H9 (cell line): ENCODE measurements at regions not wholly inside any gene's neighbourhood (a gene's known extent, or its start where the extent isn't known, plus 50 kb on each side); places are given as distances from the start of the nearest gene placed in this dataset.

Source experiments
- DNase-seq: peaks from one replicate; pipeline ENCODE4 v3.0.0-alpha.2; 2017
- H2AFZ ChIP-seq: one replicate; pipeline ENCODE4 v1.6.1; 2013; ENCODE audit warnings: mild to moderate bottlenecking, low read length, control low read depth, moderate library complexity
- H2AK5ac ChIP-seq: 2 replicates; pipeline ENCODE4 v1.6.1; 2013; ENCODE audit warnings: low read length, control low read depth, mixed read lengths; ENCODE audit not compliant: insufficient read length
- H2BK120ac ChIP-seq: one replicate; pipeline ENCODE4 v1.6.1; 2013; ENCODE audit warnings: low read depth, mild to moderate bottlenecking, low read length, control low read depth, inconsistent platforms; ENCODE audit not compliant: poor library complexity, severe bottlenecking
- H2BK12ac ChIP-seq: 2 replicates; pipeline ENCODE4 v1.6.1; 2013; ENCODE audit warnings: low read length, control low read depth, mixed read lengths, low read depth; ENCODE audit not compliant: insufficient read length
- H2BK15ac ChIP-seq: 2 replicates; pipeline ENCODE4 v1.6.1; 2013; ENCODE audit warnings: low read depth, low read length, control low read depth
- H2BK20ac ChIP-seq: one replicate; pipeline ENCODE4 v1.6.1; 2013; ENCODE audit warnings: low read depth, mild to moderate bottlenecking, low read length, control low read depth, inconsistent platforms; ENCODE audit not compliant: poor library complexity, severe bottlenecking
- H2BK5ac ChIP-seq: 2 replicates; pipeline ENCODE4 v1.6.1; 2013; ENCODE audit warnings: low read length, control low read depth, mixed read lengths; ENCODE audit not compliant: insufficient read length
- H3K14ac ChIP-seq: 2 replicates; pipeline ENCODE4 v1.6.1; 2013; ENCODE audit warnings: low read length, control low read depth; ENCODE audit not compliant: insufficient read depth
- H3K18ac ChIP-seq: 2 replicates; pipeline ENCODE4 v1.6.1; 2013; ENCODE audit warnings: low read depth, mild to moderate bottlenecking, mixed read lengths, low read length, control low read depth; ENCODE audit not compliant: insufficient read length
- H3K23ac ChIP-seq: 2 replicates; pipeline ENCODE4 v1.6.1; 2013; ENCODE audit warnings: low read length, control low read depth, mixed read lengths, low read depth; ENCODE audit not compliant: insufficient read length
- H3K23me2 ChIP-seq: 2 replicates; pipeline ENCODE4 v1.6.1; 2013; ENCODE audit warnings: low read depth, mild to moderate bottlenecking, mixed read lengths, low read length, control low read depth; ENCODE audit not compliant: insufficient read length, poor library complexity, severe bottlenecking
- H3K27ac ChIP-seq: 2 replicates; pipeline ENCODE4 v1.5.1; 2013; ENCODE audit warnings: low read length, control low read depth, mixed read lengths, low read depth; ENCODE audit not compliant: insufficient read length
- H3K27me3 ChIP-seq: 2 replicates; pipeline ENCODE4 v1.6.1; 2013; ENCODE audit warnings: low read length, control low read depth, inconsistent platforms; ENCODE audit not compliant: insufficient read depth
- H3K4ac ChIP-seq: 2 replicates; pipeline ENCODE4 v1.6.1; 2013; ENCODE audit warnings: low read depth, mild to moderate bottlenecking, control low read depth, inconsistent platforms, low read length, moderate library complexity
- H3K4me1 ChIP-seq: 2 replicates; pipeline ENCODE4 v1.6.1; 2013; ENCODE audit warnings: low read length, control low read depth, inconsistent platforms; ENCODE audit not compliant: insufficient read depth
- H3K4me2 ChIP-seq: 2 replicates; pipeline ENCODE4 v1.6.1; 2013; ENCODE audit warnings: low read length, control low read depth, mixed read lengths; ENCODE audit not compliant: insufficient read length, insufficient read depth
- H3K56ac ChIP-seq: 2 replicates; pipeline ENCODE4 v1.6.1; 2013; ENCODE audit warnings: low read depth, mild to moderate bottlenecking, mixed read lengths, low read length, control low read depth; ENCODE audit not compliant: insufficient read length
- H3K79me1 ChIP-seq: 2 replicates; pipeline ENCODE4 v1.6.1; 2013; ENCODE audit warnings: low read depth, mild to moderate bottlenecking, moderate library complexity, low read length, control low read depth, inconsistent platforms; ENCODE audit not compliant: insufficient read depth, poor library complexity, severe bottlenecking
- H3K79me2 ChIP-seq: 2 replicates; pipeline ENCODE4 v1.6.1; 2013; ENCODE audit warnings: low read length, control low read depth, inconsistent platforms; ENCODE audit not compliant: insufficient read depth
- H3K9ac ChIP-seq: 2 replicates; pipeline ENCODE4 v1.6.1; 2013; ENCODE audit warnings: low read length, control low read depth, mixed read lengths; ENCODE audit not compliant: insufficient read length; ENCODE audit errors: extremely low read depth
- H3K9me3 ChIP-seq: one replicate; pipeline ENCODE4 v1.6.1; 2013; ENCODE audit warnings: low read depth, low read length, inconsistent platforms; ENCODE audit not compliant: control insufficient read depth
- H3T11ph ChIP-seq: one replicate; pipeline ENCODE4 v1.6.1; 2013; ENCODE audit warnings: mild to moderate bottlenecking, low read length, control low read depth, inconsistent platforms
- H4K20me1 ChIP-seq: one replicate; pipeline ENCODE4 v1.6.1; 2013; ENCODE audit not compliant: control insufficient read depth, insufficient read length, insufficient read depth
- H4K5ac ChIP-seq: 2 replicates; pipeline ENCODE4 v1.6.1; 2013; ENCODE audit warnings: low read depth, mild to moderate bottlenecking, mixed read lengths, low read length, control low read depth; ENCODE audit not compliant: insufficient read length
- H4K8ac ChIP-seq: replicated peaks from 2 replicates; pipeline ENCODE4 v1.6.1; 2013; ENCODE audit warnings: low read length, control low read depth, mixed read lengths, low read depth; ENCODE audit not compliant: insufficient read length
- H4K91ac ChIP-seq: 2 replicates; pipeline ENCODE4 v1.6.1; 2013; ENCODE audit warnings: low read depth, mild to moderate bottlenecking, moderate library complexity, mixed read lengths, low read length, control low read depth; ENCODE audit not compliant: insufficient read length
- H3K27ac Mint-ChIP-seq, 3 experiments: 2 replicates in 2 of 3; 3 replicates in 1 of 3; pipeline ENCODE4 v1.8.0; 2020 to 2021; ENCODE audit warnings: mixed read lengths in 3 of 3, mild to moderate bottlenecking in 1 of 3, moderate library complexity in 1 of 3
- H3K27me3 Mint-ChIP-seq: 2 replicates; pipeline ENCODE4 v1.8.0; 2021; ENCODE audit warnings: low read depth, mild to moderate bottlenecking, moderate library complexity, mixed read lengths
- H3K36me3 Mint-ChIP-seq, 3 experiments: 2 replicates in 2 of 3; 3 replicates in 1 of 3; pipeline ENCODE4 v1.8.0; 2020 to 2021; ENCODE audit warnings: low read depth in 3 of 3, mixed read lengths in 3 of 3; ENCODE audit not compliant: insufficient read depth in 1 of 3
- H3K4me1 Mint-ChIP-seq, 2 experiments: 2 replicates each; pipeline ENCODE4 v1.8.0; 2020; ENCODE audit warnings: mixed read lengths in 2 of 2
- H3K4me3 Mint-ChIP-seq, 2 experiments: 2 replicates in 1 of 2; 3 replicates in 1 of 2; pipeline ENCODE4 v1.8.0; 2020 to 2021; ENCODE audit warnings: mild to moderate bottlenecking in 2 of 2, mixed read lengths in 2 of 2, moderate library complexity in 1 of 2
- H3K9me3 Mint-ChIP-seq, 2 experiments: 2 replicates in 1 of 2; 3 replicates in 1 of 2; pipeline ENCODE4 v1.8.0; 2020; ENCODE audit warnings: mild to moderate bottlenecking in 2 of 2, mixed read lengths in 2 of 2, moderate library complexity in 1 of 2
- CTCF ChIP-seq: fragments of 200-600 bp; sonication (generic); conservative IDR thresholded peaks from 3 replicates; pipeline ENCODE4 v1.8.0; 2021; ENCODE audit warnings: antibody characterized with exemption, mild to moderate bottlenecking
- WGBS: extraction: QIAGEN DNeasy Blood & Tissue Kit; methylation state at CpG from one replicate; pipeline ENCODE4 v1.1.7; 2013; ENCODE audit warnings: missing lambda C conversion rate, low lambda C conversion rate, mixed read lengths; ENCODE audit not compliant: insufficient read length; ENCODE audit errors: extremely low coverage; 5-methylcytosine and 5-hydroxymethylcytosine counted together

- H3K4ac ChIP-seq = no peak overlapping the region
- no peak overlapping the region for H2BK12ac ChIP-seq
- TF ChIP-seq CTCF = no peak
- Mint-ChIP-seq H3K4me3 (no peak overlapping the region), H3K4me1 (peaks cover 14 to 18% of the 10 kb centered on the region in 2 experiments), H3K27ac (no peak overlapping the region), H3K36me3 (no peaks in the 10 kb centered on the region), H3K9me3 (no peaks in the 10 kb centered on the region), H3K27me3 (no peaks in the 10 kb centered on the region)
- H3K4me2 ChIP-seq = no peak overlapping the region
- no peaks in the 10 kb centered on the region for H3K27me3 ChIP-seq
- no peak overlapping the region for H2BK15ac ChIP-seq
- H2AFZ ChIP-seq = no peak overlapping the region
- no peaks in the 10 kb centered on the region for H3K79me1 ChIP-seq
- no peaks in the 10 kb centered on the region for H3K79me2 ChIP-seq
- no peaks in the 10 kb centered on the region for H3K9me3 ChIP-seq
- H2BK5ac ChIP-seq = no peak overlapping the region
- no peak overlapping the region for H2BK120ac ChIP-seq
- WGBS = no CpG with 5 or more reads among the region's 2 CpGs
- no peaks in the 10 kb centered on the region for H3K23me2 ChIP-seq
- DNase-seq = no peak
- H3K18ac ChIP-seq = no peak overlapping the region
- H4K91ac ChIP-seq = no peak overlapping the region
- 0 out of 2 replicates have a peak, but pooled peaks cover 2% of the 10 kb centered on the region for H3K4me1 ChIP-seq
- no peak overlapping the region for H3K27ac ChIP-seq
- no peak overlapping the region for H4K5ac ChIP-seq
- H3T11ph ChIP-seq = no peak overlapping the region
- no peak overlapping the region for H4K8ac ChIP-seq
- H4K20me1 ChIP-seq = no peaks in the 10 kb centered on the region
- H3K9ac ChIP-seq = no peak overlapping the region
- H3K56ac ChIP-seq = no peak overlapping the region
- H2AK5ac ChIP-seq = no peak overlapping the region
- H3K14ac ChIP-seq = no peak overlapping the region
- no peak overlapping the region for H2BK20ac ChIP-seq
- H3K23ac ChIP-seq = no peak overlapping the region
These were observed 174.7 kb upstream of the NREP start for GRCh38 chr5:111931655-111932054.
